ENCODE measurements at regions not wholly inside any gene's neighbourhood (a gene's known extent, or its start where the extent isn't known, plus 50 kb on each side); places are given as distances from the start of the nearest gene placed in this dataset.
A peak's percentile ranks its signal among the peaks of the same experiment; 100 is the strongest.
"Not testable (repeated sequence)": the region's sequence is repeated elsewhere in the genome, so short reads cannot be mapped to it uniquely, and the experiment has no call there.

DNA sequence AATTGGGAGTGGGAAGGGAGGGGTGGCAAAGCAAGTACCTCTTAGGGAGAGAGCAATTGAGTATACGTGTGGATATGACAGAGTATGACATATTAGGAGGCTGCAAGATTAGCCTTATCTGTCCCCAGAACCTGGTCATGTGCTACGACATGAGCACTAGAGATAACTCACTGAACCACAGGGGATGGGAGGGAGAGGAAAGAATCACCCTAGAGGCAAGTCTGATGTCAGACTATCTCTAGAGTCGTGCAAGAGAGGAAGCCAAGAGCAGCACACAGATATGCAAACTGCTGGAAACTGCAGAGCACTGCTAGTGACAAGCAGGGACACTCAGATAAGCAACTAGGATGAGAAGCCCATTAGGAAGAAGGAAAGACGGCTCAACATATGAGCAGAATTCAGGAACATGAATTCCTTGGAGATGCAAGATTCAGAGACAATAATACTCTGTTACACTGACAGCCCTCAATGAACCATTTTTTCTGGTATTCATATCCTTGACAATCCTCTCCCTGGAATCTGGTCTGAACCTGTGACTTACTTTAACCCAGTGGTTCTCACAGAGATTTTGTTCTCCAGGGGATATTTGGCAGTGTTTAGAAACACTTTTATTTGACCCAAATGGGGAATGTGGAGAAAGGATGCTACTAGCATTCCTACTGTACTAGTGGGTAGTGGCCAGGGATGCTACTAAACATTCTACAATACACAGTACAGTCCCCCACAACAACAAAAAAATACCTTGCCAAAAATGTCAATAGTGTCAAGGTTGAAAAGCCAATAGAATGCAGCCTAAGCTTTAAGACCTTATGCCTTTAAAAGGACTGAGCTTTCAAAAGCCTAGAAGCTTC, 84.0 kb upstream of the BMP2K start:
- DNase-seq (ENCODE audit: low spot score) = no peak

DNA sequence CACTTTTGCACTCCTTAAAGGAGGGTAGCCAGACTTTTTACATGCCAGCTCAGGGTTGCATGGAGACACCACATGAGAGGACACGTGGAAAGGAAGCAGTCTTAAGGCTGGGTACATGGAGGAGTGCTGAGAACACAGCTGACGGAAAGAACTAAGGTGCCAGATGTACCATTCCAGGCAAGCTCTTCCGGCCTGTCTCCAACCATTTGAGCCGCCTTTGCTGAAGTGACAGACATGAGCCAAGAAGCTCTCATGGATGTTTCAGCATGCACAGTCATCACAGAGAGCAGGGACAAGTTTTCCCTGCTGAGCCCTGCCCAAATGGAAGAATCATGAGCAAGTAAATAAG, 83.4 kb upstream of the BMP2K start:
- no peak for DNase-seq (ENCODE audit: low spot score)

DNA sequence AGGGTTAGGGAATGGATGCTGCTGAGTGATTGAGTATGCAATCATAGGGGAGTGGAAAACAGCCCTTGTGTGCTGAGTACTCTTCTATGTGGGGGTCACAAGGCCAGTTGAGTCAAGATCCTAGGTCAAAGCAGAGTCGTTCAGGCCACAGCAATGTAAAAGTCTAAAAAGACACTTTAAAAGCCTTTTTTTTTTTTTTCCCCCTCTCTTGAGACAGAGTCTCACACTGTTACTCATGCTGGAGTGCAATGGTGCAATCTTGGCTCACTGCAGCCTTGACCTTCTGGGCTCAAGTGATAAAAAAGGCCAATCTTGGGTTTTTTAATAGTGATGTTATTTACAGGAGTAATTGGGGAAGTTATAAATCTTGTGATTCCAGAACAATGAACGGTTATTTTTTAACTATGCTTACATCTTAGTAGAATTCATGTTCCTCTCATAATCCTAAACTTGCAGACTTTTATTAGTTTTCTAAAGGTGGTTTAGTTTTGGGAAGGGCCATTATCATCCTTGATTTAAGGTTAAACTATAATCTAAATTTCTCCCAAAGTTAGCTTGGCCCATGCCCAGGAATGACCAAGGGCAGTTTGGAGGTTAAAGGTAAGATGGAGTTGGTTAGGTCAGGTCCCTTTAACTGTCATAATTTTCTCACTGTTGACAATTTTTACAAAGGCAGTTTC, 82.2 kb upstream of the BMP2K start:
- DNase-seq (ENCODE audit: low spot score) = no peak

DNA sequence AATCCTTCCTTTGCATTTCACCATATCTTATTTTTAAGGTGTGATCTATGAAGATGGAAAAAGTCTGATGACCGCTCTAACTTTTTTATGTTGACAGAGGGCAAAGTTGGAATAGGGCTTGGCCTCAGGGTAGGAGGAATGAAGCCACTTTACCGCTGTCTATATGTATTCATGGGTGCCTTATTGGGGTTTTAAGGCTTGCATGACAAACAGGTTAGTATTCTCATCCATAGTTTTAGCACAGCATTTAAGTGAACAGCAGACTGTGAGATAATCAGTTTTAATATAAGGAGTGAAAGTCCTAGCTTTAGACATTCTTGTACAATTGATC, 81.7 kb upstream of the BMP2K start:
- no peak for DNase-seq (ENCODE audit: low spot score)

DNA sequence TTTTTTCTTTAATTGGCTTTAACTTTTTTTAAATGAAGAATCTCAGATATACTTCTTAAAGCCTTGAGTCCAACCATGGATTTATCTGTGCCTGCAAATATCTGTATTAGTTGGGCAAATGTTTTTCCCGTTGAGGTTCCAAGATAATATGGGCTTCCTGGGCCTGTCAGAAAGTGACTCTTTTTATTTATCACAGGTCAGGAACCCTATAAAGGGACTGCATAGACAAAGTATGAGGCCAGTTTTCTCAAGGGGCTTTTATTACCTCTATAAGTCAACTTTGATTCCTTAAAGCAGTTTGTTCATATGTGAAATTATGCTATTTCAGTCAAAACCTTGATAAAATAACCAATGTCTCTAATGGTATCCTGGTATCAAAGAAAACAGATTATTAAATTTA, 80.2 kb upstream of the BMP2K start:
- no peak for DNase-seq (ENCODE audit: low spot score)

DNA sequence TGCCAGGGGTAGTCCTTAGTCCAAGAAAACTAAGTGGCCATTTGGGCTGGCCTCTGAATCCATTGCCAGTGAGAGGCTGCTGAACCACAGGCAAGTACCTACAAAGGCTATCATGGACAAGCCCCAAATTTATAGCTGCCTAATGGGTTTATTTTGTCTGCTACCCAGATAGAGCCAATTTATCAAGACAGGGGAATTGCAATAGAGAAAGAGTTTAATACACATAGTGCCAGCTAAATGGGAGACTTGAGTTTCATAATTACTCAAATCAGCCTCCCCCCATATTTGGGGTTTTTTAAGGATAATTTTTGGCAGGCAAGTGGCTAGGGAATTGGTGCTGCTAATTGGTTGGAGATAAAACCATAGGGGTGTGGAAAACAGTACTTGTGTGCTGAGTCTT, 73.1 kb upstream of the BMP2K start:
- DNase-seq (ENCODE audit: low spot score) = no peak

DNA sequence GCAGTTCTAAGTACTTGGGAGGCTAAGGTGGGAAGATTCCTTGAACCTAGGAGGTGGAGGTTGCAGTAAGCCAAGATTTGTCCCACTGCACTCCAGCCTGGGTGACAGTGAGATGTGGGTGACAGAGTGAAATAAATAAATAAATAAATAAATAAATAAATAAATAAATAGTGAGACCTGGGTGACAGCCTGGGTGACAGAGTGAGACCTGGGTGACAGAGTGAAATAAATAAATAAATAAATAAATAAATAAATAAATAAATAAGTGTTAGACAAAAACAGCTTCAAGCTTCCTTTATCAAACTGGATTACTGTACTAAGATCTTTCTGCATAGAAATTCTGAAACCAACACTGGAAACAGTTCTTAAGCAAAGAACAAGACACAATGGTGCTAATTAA, 71.8 kb upstream of the BMP2K start:
- DNase-seq (ENCODE audit: low spot score) = no peak

DNA sequence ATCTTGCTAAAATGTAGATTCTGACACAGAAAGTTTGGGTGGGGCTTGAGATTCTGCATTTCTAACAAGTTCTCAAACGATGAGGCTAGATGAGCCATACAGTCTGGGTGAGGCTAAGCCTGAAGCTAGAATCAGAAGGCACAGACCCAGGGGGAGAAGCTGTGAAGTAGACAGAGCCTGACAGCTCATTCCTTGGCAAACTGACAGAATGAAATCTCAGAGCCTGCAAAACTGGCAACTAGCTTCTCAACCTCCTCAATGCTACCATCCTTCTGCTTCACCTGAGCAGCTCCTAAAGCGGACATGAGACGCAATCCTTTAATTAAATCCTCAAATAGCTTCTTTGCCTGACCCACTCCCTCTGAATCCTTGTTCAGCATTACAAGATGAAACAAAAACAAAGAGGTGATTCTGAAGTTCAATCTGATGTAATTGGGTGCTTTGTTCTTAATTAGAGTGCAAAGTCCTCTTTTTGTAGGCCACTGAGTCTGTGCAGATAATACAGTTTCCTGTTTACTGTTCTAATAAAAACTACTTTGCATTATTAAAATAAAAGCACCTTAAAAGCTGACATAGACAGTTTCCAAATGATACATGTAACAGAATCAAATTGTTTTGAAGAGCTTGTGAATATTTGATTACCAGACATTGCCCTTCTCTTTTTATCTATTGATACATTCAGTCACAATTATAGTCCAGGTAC, 71.0 kb upstream of the BMP2K start:
- peak; percentile 72 for DNase-seq (ENCODE audit: low spot score)

DNA sequence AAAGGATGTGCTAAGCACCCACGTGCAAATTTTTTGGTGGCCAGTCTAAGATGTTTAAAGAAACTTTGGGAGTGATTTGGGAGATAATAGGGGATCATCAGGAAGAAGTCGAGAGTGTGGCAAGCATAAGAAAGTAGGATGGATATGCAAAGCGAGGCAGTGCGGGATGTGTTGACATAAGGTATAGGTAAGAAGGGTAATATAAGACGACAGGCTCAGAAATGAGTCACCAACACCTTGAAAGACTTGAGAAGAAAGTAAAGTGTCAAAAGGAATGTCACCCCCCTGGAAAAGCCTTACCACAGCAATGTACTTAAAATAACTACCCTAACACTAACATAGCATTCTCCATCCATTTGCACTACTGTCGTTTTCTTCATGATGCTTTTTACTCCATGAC, 69.8 kb upstream of the BMP2K start:
- DNase-seq (ENCODE audit: low spot score) = no peak

DNA sequence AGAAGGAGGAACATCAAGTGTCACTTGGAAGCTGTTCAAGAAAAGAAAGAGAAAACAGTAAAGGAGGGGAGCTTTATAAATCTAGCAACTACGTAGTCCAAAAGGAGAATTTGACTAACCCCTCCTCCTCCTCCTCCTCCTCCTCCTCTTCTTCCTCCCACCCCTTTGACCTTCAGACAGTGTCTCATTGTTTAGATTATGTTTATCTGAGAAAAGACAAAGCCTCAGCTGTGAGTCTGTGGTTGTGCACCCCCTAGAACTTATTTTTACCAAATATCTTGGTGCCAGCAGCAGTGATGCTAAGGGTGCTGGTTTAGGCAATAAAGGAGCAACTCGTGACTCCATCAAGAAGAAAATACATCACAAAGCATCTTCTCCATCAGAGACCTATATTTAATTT, 68.9 kb upstream of the BMP2K start:
- DNase-seq (ENCODE audit: low spot score) = no peak

DNA sequence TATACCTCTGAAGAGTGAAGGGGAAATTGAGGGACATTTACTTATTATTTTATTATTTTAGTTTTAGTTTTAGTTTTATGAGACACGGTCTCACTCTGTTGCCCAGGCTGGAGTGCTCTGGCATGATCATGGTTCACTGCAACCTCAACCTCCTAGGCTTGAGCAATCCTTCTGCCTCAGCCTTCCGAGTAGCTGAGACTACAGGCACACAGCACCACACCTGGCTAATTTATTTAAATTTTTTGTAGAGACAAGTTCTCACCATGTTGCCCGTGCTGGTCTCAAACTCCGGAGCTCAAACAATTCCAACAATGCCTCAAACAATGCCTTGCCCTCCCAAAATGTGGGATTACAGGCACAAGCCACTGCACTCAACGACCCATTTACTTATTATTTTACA, 68.4 kb upstream of the BMP2K start:
- DNase-seq (ENCODE audit: low spot score) = no peak

DNA sequence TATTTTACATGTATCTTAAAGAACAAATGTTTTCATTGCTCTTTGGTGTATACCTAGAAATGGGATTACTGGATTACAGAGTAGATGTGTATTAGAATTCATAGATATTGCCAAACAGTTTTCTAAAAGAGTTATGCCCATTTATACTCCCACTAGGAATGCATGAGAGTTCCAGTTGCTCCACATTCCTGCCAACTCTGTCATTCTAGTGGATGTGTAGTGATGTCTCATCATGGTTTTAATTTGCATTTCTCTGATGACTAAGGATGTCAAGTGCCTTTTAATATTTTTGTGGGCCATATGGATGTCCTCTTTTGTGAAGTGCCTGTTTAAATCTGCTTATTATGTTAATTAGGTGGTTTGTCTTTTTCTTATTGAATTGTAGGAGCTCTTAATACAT, 65.6 kb upstream of the BMP2K start:
- DNase-seq (ENCODE audit: low spot score) = no peak

DNA sequence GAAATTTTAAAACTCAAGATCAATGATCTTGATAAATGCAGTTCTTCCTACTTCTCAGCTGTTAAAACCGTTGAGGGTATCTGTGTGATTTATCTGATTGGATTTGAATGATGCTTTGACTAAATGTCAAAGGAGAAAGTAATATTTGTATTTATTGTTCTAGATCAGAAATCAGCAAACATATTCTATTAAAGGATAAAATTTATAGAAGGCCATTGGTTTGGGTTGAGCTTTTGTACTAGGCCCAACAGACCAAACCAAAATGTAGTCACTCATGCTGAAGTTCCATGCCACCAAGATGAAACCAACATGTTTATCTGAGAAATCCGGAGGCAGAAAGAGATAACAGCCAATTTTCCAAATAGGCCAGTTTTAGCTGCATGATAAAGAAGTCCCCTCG, 64.5 kb upstream of the BMP2K start:
- DNase-seq (ENCODE audit: low spot score) = no peak

DNA sequence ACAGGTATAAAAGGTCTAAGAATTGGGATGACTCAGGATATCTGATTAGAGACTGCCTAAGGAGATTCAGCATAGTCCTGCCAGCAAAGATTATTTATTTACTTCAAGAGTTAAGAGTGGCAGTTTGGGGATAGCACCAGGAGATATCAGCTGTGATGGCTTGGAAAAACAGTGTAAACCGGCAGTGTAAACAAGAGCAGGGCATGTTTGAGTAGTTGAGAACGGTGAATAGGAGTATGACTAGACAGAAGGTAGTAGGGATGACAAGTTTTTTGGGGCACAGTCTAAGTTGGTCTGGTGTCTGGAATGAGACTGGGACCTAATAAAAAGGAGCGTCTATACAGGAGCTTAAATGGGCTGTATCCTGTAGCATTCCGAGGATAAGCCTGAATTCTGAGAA, 61.6 kb upstream of the BMP2K start:
- not testable (repeated sequence) for DNase-seq (ENCODE audit: low spot score)

DNA sequence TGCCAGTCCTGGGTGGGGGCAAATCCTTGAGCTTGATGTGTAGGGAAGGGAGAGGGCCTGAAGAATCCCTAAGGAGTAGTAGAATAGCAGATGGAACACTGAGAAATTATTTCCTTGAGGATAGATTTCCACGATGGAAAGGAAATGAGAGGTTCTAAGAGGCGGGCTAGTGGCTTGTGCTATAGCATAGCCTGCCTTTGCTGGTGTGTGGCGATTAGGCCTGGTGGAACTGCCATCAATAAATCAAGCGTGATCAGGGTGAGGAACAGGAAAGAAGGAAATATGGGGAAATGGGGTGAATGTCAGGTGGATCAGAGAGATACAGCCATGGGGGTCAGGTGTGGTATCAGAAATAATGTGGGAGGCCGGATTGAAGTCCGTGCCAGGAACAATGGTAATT, 60.8 kb upstream of the BMP2K start:
- DNase-seq (ENCODE audit: low spot score) = not testable (repeated sequence)

DNA sequence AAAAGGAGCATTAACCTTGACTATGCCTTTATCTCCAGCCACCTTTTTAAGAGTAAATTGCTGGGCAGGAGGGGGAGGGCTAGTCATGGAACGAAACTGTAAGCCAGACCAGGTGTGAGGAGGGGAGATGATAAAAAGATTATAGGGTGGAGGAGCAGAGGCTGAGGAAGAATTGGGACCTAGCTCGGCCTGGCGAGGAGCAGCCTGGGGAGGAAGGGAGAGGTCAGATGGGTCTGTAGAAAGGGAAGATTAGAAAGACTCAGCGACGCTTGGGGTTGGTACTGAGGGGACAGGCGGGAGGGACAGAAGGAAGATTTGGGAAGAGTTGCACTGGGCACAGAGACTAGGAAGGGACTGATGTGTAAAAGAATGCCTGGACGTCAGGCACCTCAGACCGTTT, 58.4 kb upstream of the BMP2K start:
- DNase-seq (ENCODE audit: low spot score) = not testable (repeated sequence)

DNA sequence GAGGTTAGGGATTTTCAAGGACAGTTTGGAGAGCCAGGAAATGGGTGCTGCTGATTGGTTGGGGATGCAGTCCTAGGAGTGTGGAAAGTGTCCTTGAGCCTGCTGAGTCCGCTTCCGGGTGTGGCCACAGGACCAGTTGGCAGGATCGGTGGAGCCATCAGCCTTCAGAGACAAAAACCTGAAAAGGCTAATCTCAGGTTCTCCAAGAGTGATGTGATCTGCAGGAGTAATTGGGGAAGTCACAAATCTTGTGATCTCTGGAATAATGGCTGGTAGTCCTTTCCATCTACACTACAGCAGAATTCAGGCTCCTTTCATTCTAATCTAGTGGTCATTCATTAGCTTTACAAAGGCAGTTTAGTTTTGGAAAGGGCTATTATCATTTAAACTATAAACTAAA, 55.9 kb upstream of the BMP2K start:
- DNase-seq (ENCODE audit: low spot score) = no peak

DNA sequence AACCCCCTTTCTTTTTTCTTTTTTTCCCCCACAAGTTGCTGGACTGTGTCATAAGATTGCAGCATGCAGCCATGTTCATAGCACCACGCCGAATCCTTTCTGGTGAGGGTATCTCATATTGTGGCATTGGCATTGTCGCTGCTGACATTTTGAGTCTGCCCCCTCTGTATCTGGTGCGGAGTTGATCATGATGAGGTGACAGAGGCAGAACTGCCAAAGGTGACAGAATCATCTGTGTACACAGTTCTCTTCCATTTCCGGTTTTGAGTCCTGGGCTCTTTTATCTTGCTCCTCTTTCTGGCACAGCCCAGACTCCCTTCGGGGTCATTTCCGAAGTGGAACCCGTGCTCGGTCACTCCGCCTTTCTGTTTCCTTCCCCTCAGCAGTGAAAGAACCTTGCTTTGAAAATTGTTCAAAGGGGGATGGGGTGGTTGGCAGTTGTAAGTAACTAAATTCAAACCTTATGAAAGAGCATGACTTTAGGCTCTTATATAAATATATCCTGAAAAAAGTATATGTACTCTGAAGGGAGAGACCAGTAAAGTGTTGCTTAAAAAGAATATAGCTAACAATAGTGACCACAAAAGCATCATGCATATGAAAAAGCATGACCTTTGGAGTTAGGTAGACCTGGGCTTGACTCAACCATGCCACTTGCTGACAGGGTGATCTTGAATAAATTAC, 55.0 kb upstream of the BMP2K start:
- no peak for DNase-seq (ENCODE audit: low spot score)

DNA sequence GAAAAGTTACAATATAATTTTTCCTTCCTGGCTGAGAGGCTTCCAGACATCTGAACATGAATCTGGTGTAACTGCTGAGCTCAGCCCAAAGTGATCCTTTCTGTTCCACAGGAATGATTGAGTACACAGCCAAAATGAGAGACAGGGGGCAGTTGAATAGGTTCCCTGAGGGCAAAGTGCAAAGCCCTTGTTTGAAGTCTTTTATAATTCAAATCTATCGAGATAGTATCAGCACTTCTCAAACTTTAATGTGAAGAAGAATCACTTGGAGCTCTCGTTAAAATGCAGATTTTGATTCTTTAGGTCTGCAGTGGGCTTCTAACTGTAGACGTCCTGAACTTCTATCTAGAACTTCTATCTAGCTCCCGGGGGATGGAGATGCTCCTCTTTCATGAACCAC, 54.4 kb upstream of the BMP2K start:
- DNase-seq (ENCODE audit: low spot score) = no peak

DNA sequence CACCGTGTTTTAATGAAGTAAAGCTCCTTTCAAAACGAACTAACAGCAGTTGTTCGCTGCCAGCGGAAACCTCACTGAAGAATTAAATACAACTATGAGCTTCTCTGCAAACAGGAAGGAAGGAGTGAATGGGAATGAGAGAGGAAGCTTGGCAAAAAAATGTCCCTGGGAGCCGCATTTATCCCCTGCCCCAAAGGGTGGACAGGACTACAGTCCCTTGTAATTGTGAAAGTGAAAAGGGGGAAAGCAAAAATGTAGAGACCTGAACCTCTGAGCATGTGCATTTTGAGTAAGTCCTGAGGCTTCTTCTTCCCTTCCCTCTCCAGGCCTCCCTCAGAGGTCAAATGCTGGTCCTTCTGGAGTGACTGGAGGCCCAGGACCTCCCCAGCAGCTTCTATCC, 53.8 kb upstream of the BMP2K start:
- no peak for DNase-seq (ENCODE audit: low spot score)

DNA sequence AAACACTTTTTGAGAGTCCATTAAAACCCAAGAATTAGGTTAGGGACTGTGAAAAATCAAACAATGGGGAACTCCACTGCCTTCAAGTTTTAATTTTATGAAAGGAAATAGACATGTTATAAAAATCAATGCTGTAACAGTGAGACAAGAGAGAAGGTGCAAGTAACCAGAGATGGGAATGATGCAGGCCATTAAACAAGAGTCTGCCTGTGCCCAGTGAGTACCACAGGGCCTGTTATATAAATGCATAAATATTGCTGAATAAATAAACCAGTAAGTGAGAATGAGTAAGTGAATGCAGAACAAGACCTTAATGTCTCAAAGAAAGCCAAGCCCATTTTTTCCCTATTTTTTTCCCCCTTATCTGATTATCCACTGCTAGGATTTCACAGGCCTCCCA, 53.3 kb upstream of the BMP2K start:
- no peak for DNase-seq (ENCODE audit: low spot score)

Data from GM03348 (cell line).